HepG2 (cell line): ENCODE measurements at regions not wholly inside any gene's neighbourhood (a gene's known extent, or its start where the extent isn't known, plus 50 kb on each side); places are given as distances from the start of the nearest gene placed in this dataset.

Experiments
- ATAC-seq: fragments of 200-7000 bp; cut with Tn5 transposase; 3 replicates; pipeline ENCODE4 v1.9.1; 2020; ENCODE audit warnings: mild to moderate bottlenecking, moderate library complexity
- BruUV-seq: library from RNA; stranded (reverse); fragments of 400-500 nt; replicated peaks from 2 replicates; lab custom pipeline; 2021; lab: Mats Ljungman, UMichigan
- CTCF ChIA-PET: fragments of 300-600 bp; formaldehyde crosslinking; extraction: SDS; loops from one replicate; lab custom pipeline; 2021; ENCODE audit warnings: low total read pairs, inconsistent platforms, low intra/inter-chr PET ratio; lab: Yijun Ruan, JAX
- POLR2A ChIA-PET: fragments of 350-600 bp; sonication (Branson Sonifier 250); formaldehyde crosslinking; loops from one replicate; lab custom pipeline; 2020; ENCODE audit warnings: antibody characterized with exemption, inconsistent platforms; lab: Yijun Ruan, JAX
- DNase-seq: peaks from one replicate; pipeline ENCODE4 v3.0.0-alpha.2; 2015; ENCODE audit warnings: low spot score
- FAIRE-seq: peaks from 3 replicates; lab custom pipeline; 2011; peaks lifted over from hg19 to GRCh38; lab: Jason Lieb, UNC
- H2AFZ ChIP-seq: one replicate; pipeline ENCODE4 v1.6.1; 2011; ENCODE audit warnings: low read length, inconsistent platforms
- H3K27ac ChIP-seq: fragments of 300-600 bp; 3 replicates; pipeline ENCODE4 v1.8.0; 2011; ENCODE audit warnings: mixed run types, mild to moderate bottlenecking, mixed read lengths, low read length, inconsistent platforms; ENCODE audit not compliant: insufficient read depth; ENCODE audit errors: extremely low read length
- H3K27me3 ChIP-seq, 2 experiments: fragments of 200-600 bp in 1 of 2; 2 replicates in 1 of 2; 3 replicates in 1 of 2; pipeline versions ENCODE4 v1.6.0 to v1.8.0; 2011; ENCODE audit warnings: low read length in 2 of 2, mild to moderate bottlenecking in 2 of 2, moderate library complexity in 2 of 2, inconsistent platforms in 1 of 2; ENCODE audit not compliant: insufficient read depth in 2 of 2, control insufficient read depth in 1 of 2
- H3K36me3 ChIP-seq, 2 experiments: fragments of 200-600 bp in 1 of 2; replicated peaks in 1 of 2; 2 replicates in 1 of 2; 3 replicates in 1 of 2; pipeline versions ENCODE4 v1.5.1 to v1.8.0; 2011; ENCODE audit warnings: low read length in 2 of 2, inconsistent platforms in 1 of 2; ENCODE audit not compliant: insufficient read depth in 2 of 2, control insufficient read depth in 1 of 2
- H3K4me1 ChIP-seq: 2 replicates; pipeline ENCODE4 v1.5.1; 2012; ENCODE audit warnings: low read length, inconsistent platforms; ENCODE audit not compliant: insufficient read depth
- H3K4me2 ChIP-seq: 2 replicates; pipeline ENCODE4 v1.6.0; 2011; ENCODE audit warnings: low read depth, low read length, inconsistent platforms
- H3K4me3 ChIP-seq, 3 experiments: fragments of 200-600 bp in 1 of 3; sonication (generic), shearing (Covaris generic) in 1 of 3; replicated peaks in 1 of 3; 2 replicates each; pipeline ENCODE4 v1.5.1; 2011 to 2016; ENCODE audit warnings: low read length in 3 of 3, inconsistent platforms in 2 of 3, low read depth in 2 of 3, mild to moderate bottlenecking in 2 of 3, control low read depth in 1 of 3, mixed read lengths in 1 of 3; ENCODE audit not compliant: insufficient read depth in 1 of 3
- H3K79me2 ChIP-seq: one replicate; pipeline ENCODE4 v1.6.1; 2011; ENCODE audit warnings: low read length, inconsistent platforms; ENCODE audit not compliant: insufficient read depth
- H3K9ac ChIP-seq: 2 replicates; pipeline ENCODE4 v1.6.0; 2011; ENCODE audit warnings: mild to moderate bottlenecking, low read depth, low read length, inconsistent platforms; ENCODE audit not compliant: insufficient read depth
- H3K9me3 ChIP-seq: 2 replicates; pipeline ENCODE4 v1.5.1; 2012; ENCODE audit warnings: mild to moderate bottlenecking, low read length
- H4K20me1 ChIP-seq: 2 replicates; pipeline ENCODE4 v1.6.0; 2011; ENCODE audit warnings: inconsistent platforms, mild to moderate bottlenecking, low read length, moderate library complexity; ENCODE audit not compliant: insufficient read depth
- ARID4A ChIP-seq: sonication (generic); formaldehyde crosslinking; IDR thresholded peaks from 2 replicates; pipeline ENCODE4 v1.5.0; 2020; ENCODE audit warnings: mild to moderate bottlenecking, missing genetic modification reagents, borderline replicate concordance
- CEBPB ChIP-seq: IDR thresholded peaks from 2 replicates; pipeline ENCODE4 v1.6.1; 2011; ENCODE audit warnings: low read depth, low read length, improper control_type of control experiment, borderline replicate concordance
- HOXD1 ChIP-seq: sonication (generic); formaldehyde crosslinking; IDR thresholded peaks from 2 replicates; pipeline ENCODE4 v1.5.0; 2020; ENCODE audit warnings: missing genetic modification reagents
- KAT2B ChIP-seq: fragments of 150-350 bp; IDR thresholded peaks from 2 replicates; pipeline ENCODE4 v1.6.1; 2014; ENCODE audit warnings: low read depth, low read length, borderline replicate concordance
- KLF11 ChIP-seq: IDR thresholded peaks from 2 replicates; pipeline ENCODE4 v1.6.1; 2016; ENCODE audit warnings: missing compliant biosample characterization
- NRL ChIP-seq: sonication (generic); formaldehyde crosslinking; IDR thresholded peaks from 2 replicates; pipeline ENCODE4 v1.5.0; 2020; ENCODE audit warnings: missing genetic modification reagents, mild to moderate bottlenecking, moderate library complexity, borderline replicate concordance
- POGZ ChIP-seq: sonication (generic); formaldehyde crosslinking; IDR thresholded peaks from 2 replicates; pipeline ENCODE4 v1.4.0; 2020; ENCODE audit warnings: mild to moderate bottlenecking, missing genetic modification reagents
- SALL2 ChIP-seq: sonication (generic); formaldehyde crosslinking; IDR thresholded peaks from 2 replicates; pipeline ENCODE4 v1.8.1; 2023; ENCODE audit warnings: mild to moderate bottlenecking, missing genetic modification reagents, inconsistent platforms
- TGIF2 ChIP-seq: IDR thresholded peaks from 2 replicates; pipeline ENCODE4 v1.6.1; 2016; ENCODE audit warnings: control low read depth, missing compliant biosample characterization
- YY1 ChIP-seq: IDR thresholded peaks from 2 replicates; pipeline ENCODE4 v1.6.1; 2011; ENCODE audit warnings: low read length, low read depth, moderate library complexity, mild to moderate bottlenecking; ENCODE audit not compliant: insufficient read depth, insufficient replicate concordance
- ZNF34 ChIP-seq: sonication (generic); formaldehyde crosslinking; IDR thresholded peaks from 2 replicates; pipeline ENCODE4 v1.4.0; 2020; ENCODE audit warnings: mild to moderate bottlenecking, missing genetic modification reagents, borderline replicate concordance
- ZNF883 ChIP-seq: sonication (generic); formaldehyde crosslinking; IDR thresholded peaks from 2 replicates; pipeline ENCODE4 v1.5.1; 2020; ENCODE audit warnings: mild to moderate bottlenecking, missing genetic modification reagents; ENCODE audit errors: not compliant biosample characterization
- WGBS: methylation state at CpG from one replicate; pipeline ENCODE4 v1.1.6; 2017; ENCODE audit warnings: low lambda C conversion rate; 5-methylcytosine and 5-hydroxymethylcytosine counted together
- in situ Hi-C: cut with HindIII; loops from 2 replicates; pipeline ENCODE4 v1.10.0; 2017; ENCODE audit warnings: low pct_unique_long_range_greater_than_20kb; ENCODE audit not compliant: extremely low pct_ligation_motif_present
- intact Hi-C: fragments of 100-400 bp; cut with micrococcal nuclease; formaldehyde crosslinking; loops from one replicate; pipeline ENCODE4 v1.10.0; 2022; ENCODE audit not compliant: unreplicated experiment

- H4K20me1 ChIP-seq: no peaks in the 10 kb centered on the region
- no peak for DNase-seq
- H3K79me2 ChIP-seq: no peaks in the 10 kb centered on the region
- TF ChIP-seq HOXD1 (CRISPR knock-in tag): no peak
- TF ChIP-seq NRL (CRISPR knock-in tag): no peak
- TF ChIP-seq SALL2: no peak
- TF ChIP-seq KLF11: no peak
- TF ChIP-seq ZNF34 (CRISPR knock-in tag): no peak
- no peak for TF ChIP-seq ZNF883 (CRISPR knock-in tag)
- TF ChIP-seq CEBPB: no peak
- no peak for TF ChIP-seq TGIF2 (CRISPR knock-in tag)
- TF ChIP-seq YY1: no peak
- TF ChIP-seq KAT2B: no peak
- no peak for TF ChIP-seq ARID4A
- TF ChIP-seq POGZ (CRISPR knock-in tag): no peak
- TF ChIP-seq, all 625 proteins: peak for 0
- POLR2A ChIA-PET: no interaction called here
- Histone ChIP-seq H2AFZ (no peak overlapping the region), H3K36me3 (no peaks in the 10 kb centered on the region), H3K27ac (no peak overlapping the region), H3K27me3 (peaks cover 3 to 60% of the 10 kb centered on the region in 2 experiments; a peak in 3 of 5 replicates), H3K4me2 (no peak overlapping the region), H3K9ac (no peak overlapping the region), H3K4me1 (no peaks in the 10 kb centered on the region), H3K9me3 (no peaks in the 10 kb centered on the region), H3K4me3 (no peak overlapping the region)
- in situ Hi-C loops: no loop called here
- intact Hi-C loops: no loop called here
- ATAC-seq: no peak
- 33% methylated on average over 4 of the region's 4 CpGs for WGBS
- no peak for FAIRE-seq
- CTCF ChIA-PET: no interaction called here
- no TSS peak for BruUV-seq
These were observed 130.8 kb upstream of the PRR20G start for GRCh38 chr3:127418560-127419147.
